ACC112 (cell line): ENCODE measurements at regions not wholly inside any gene's neighbourhood (a gene's known extent, or its start where the extent isn't known, plus 50 kb on each side); places are given as distances from the start of the nearest gene placed in this dataset.

Experiments used
- H2AFZ ChIP-seq: fragments of 200-600 bp; sonication (generic); one replicate; pipeline ENCODE4 v1.6.0; 2017; ENCODE audit warnings: antibody characterized with exemption, low read length; ENCODE audit not compliant: unreplicated experiment
- H3K27ac ChIP-seq: fragments of 200-600 bp; sonication (generic); 2 replicates; pipeline ENCODE4 v1.5.1; 2014; ENCODE audit warnings: low read depth, mild to moderate bottlenecking, antibody characterized with exemption, low read length, moderate library complexity
- H3K27me3 ChIP-seq: fragments of 200-600 bp; sonication (generic); 2 replicates; pipeline ENCODE4 v1.6.1; 2014; ENCODE audit warnings: mild to moderate bottlenecking, antibody characterized with exemption, low read length, moderate library complexity, mixed read lengths; ENCODE audit not compliant: insufficient read depth
- H3K36me3 ChIP-seq: fragments of 200-600 bp; sonication (generic); 2 replicates; pipeline ENCODE4 v1.6.1; 2016; ENCODE audit warnings: mild to moderate bottlenecking, antibody characterized with exemption, low read length, moderate library complexity, mixed read lengths; ENCODE audit not compliant: insufficient read depth
- H3K4me1 ChIP-seq: fragments of 200-600 bp; sonication (generic); one replicate; pipeline ENCODE4 v1.6.1; 2016; ENCODE audit warnings: low read length, mixed read lengths; ENCODE audit not compliant: insufficient read depth, unreplicated experiment, control insufficient read depth
- H3K4me3 ChIP-seq: fragments of 200-600 bp; sonication (generic); 2 replicates; pipeline ENCODE4 v1.5.1; 2014; ENCODE audit warnings: mild to moderate bottlenecking, low read depth, low read length
- H3K79me2 ChIP-seq: fragments of 200-600 bp; sonication (generic); one replicate; pipeline ENCODE4 v1.6.0; 2016; ENCODE audit warnings: low read length; ENCODE audit not compliant: control insufficient read depth, unreplicated experiment, insufficient read depth

GRCh38 chr1:209404577-209404976 lies 178.9 kb upstream of the CAMK1G start:
- H2AFZ ChIP-seq = no peak overlapping the region
- H3K4me3 ChIP-seq = no peak overlapping the region
- no peaks in the 10 kb centered on the region for H3K36me3 ChIP-seq
- no peak overlapping the region for H3K27ac ChIP-seq
- peaks cover 10% of the 10 kb centered on the region for H3K4me1 ChIP-seq
- no peaks in the 10 kb centered on the region for H3K27me3 ChIP-seq
- H3K79me2 ChIP-seq = no peaks in the 10 kb centered on the region

- H3K27me3 ChIP-seq = no peaks in the 10 kb centered on the region
- peaks cover 17% of the 10 kb centered on the region for H3K4me1 ChIP-seq
- no peaks in the 10 kb centered on the region for H3K36me3 ChIP-seq
- no peaks in the 10 kb centered on the region for H3K79me2 ChIP-seq
- no peak overlapping the region for H3K4me3 ChIP-seq
- H2AFZ ChIP-seq = no peak overlapping the region
- no peak overlapping the region for H3K27ac ChIP-seq
Observed at GRCh38 chr1:209405183-209405814, 178.2 kb upstream of the CAMK1G start.

GRCh38 chr1:209406168-209406567 lies 177.3 kb upstream of the CAMK1G start:
- Histone ChIP-seq H3K27me3 (no peaks in the 10 kb centered on the region), H3K79me2 (no peaks in the 10 kb centered on the region), H3K27ac (no peak overlapping the region), H2AFZ (no peak overlapping the region), H3K4me3 (no peak overlapping the region), H3K4me1 (peaks cover 25% of the 10 kb centered on the region), H3K36me3 (no peaks in the 10 kb centered on the region)

- Histone ChIP-seq H3K27ac (no peak overlapping the region), H3K27me3 (no peaks in the 10 kb centered on the region), H2AFZ (no peak overlapping the region), H3K4me3 (no peak overlapping the region), H3K4me1 (peaks cover 29% of the 10 kb centered on the region), H3K36me3 (no peaks in the 10 kb centered on the region), H3K79me2 (no peaks in the 10 kb centered on the region)
Observed at GRCh38 chr1:209406595-209406994, 176.9 kb upstream of the CAMK1G start.

- Histone ChIP-seq H2AFZ (no peak overlapping the region), H3K27me3 (no peaks in the 10 kb centered on the region), H3K4me3 (no peak overlapping the region), H3K36me3 (no peaks in the 10 kb centered on the region), H3K27ac (0 out of 2 replicates have a peak overlapping the region, but pooled peaks have one; percentile 7), H3K4me1 (peaks cover 41% of the 10 kb centered on the region), H3K79me2 (no peaks in the 10 kb centered on the region)
Observed at GRCh38 chr1:209409780-209410179, 173.7 kb upstream of the CAMK1G start.

GRCh38 chr1:209411491-209411929 lies 172.0 kb upstream of the CAMK1G start:
- no peaks in the 10 kb centered on the region for H3K79me2 ChIP-seq
- peak overlapping the region; percentile 30 for H3K27ac ChIP-seq
- no peak overlapping the region for H3K4me3 ChIP-seq
- no peaks in the 10 kb centered on the region for H3K27me3 ChIP-seq
- peak overlapping the region; percentile 78 for H2AFZ ChIP-seq
- no peaks in the 10 kb centered on the region for H3K36me3 ChIP-seq
- H3K4me1 ChIP-seq = peaks cover 34% of the 10 kb centered on the region

GRCh38 chr1:209412036-209412435 lies 171.5 kb upstream of the CAMK1G start:
- Histone ChIP-seq H3K27me3 (no peaks in the 10 kb centered on the region), H3K4me1 (peaks cover 34% of the 10 kb centered on the region), H3K79me2 (no peaks in the 10 kb centered on the region), H3K4me3 (no peak overlapping the region), H3K27ac (peak overlapping the region; percentile 4; the same call in 1 of the 2 replicates), H3K36me3 (no peaks in the 10 kb centered on the region), H2AFZ (peak overlapping the region; percentile 78)

- no peaks in the 10 kb centered on the region for H3K79me2 ChIP-seq
- peaks cover 34% of the 10 kb centered on the region for H3K4me1 ChIP-seq
- no peak overlapping the region for H3K4me3 ChIP-seq
- H3K27me3 ChIP-seq = no peaks in the 10 kb centered on the region
- peak overlapping the region; percentile 4; the same call in 1 of the 2 replicates for H3K27ac ChIP-seq
- H2AFZ ChIP-seq = no peak overlapping the region
- no peaks in the 10 kb centered on the region for H3K36me3 ChIP-seq
Observed at GRCh38 chr1:209412566-209412965, 170.9 kb upstream of the CAMK1G start.

GRCh38 chr1:209413062-209413461 lies 170.5 kb upstream of the CAMK1G start:
- Histone ChIP-seq H3K27me3 (no peaks in the 10 kb centered on the region), H2AFZ (no peak overlapping the region), H3K79me2 (no peaks in the 10 kb centered on the region), H3K27ac (no peak overlapping the region), H3K36me3 (no peaks in the 10 kb centered on the region), H3K4me3 (no peak overlapping the region), H3K4me1 (peaks cover 34% of the 10 kb centered on the region)

- Histone ChIP-seq H3K27me3 (no peaks in the 10 kb centered on the region), H3K79me2 (no peaks in the 10 kb centered on the region)
Observed at GRCh38 chr1:209414803-209415329, 168.6 kb upstream of the CAMK1G start.

GRCh38 chr1:209416039-209416438 lies 167.5 kb upstream of the CAMK1G start:
- H3K27ac ChIP-seq = no peak overlapping the region
- H2AFZ ChIP-seq = no peak overlapping the region
- no peaks in the 10 kb centered on the region for H3K36me3 ChIP-seq
- no peak overlapping the region for H3K4me3 ChIP-seq
- H3K79me2 ChIP-seq = no peaks in the 10 kb centered on the region
- no peaks in the 10 kb centered on the region for H3K27me3 ChIP-seq
- H3K4me1 ChIP-seq = peaks cover 18% of the 10 kb centered on the region

More at GRCh38 chr1:209414803-209415329, 168.6 kb upstream of the CAMK1G start:
- no peak overlapping the region for H3K27ac ChIP-seq
- no peak overlapping the region for H3K4me3 ChIP-seq
- no peaks in the 10 kb centered on the region for H3K36me3 ChIP-seq
- no peak overlapping the region for H2AFZ ChIP-seq
- peaks cover 29% of the 10 kb centered on the region for H3K4me1 ChIP-seq
